ENCODE measurements at regions not wholly inside any gene's neighbourhood (a gene's known extent, or its start where the extent isn't known, plus 50 kb on each side); places are given as distances from the start of the nearest gene placed in this dataset.
A peak's percentile ranks its signal among the peaks of the same experiment; 100 is the strongest.

- DNase-seq (ENCODE audit: low read depth in 4 of 4, low spot score in 3 of 4) = no peak
These were observed 67.7 kb upstream of the POU3F3 start for GRCh38 chr2:104786204-104786603.

GRCh38 chr2:104786821-104787220 lies 67.1 kb upstream of the POU3F3 start:
- no peak for DNase-seq (ENCODE audit: low read depth in 4 of 4, low spot score in 3 of 4)

- no peak for DNase-seq (ENCODE audit: low read depth in 4 of 4, low spot score in 3 of 4)
These were observed 66.4 kb upstream of the POU3F3 start for GRCh38 chr2:104787298-104788065.

- DNase-seq (ENCODE audit: low read depth in 4 of 4, low spot score in 3 of 4) = no peak
These were observed 65.0 kb upstream of the POU3F3 start for GRCh38 chr2:104788742-104789455.

GRCh38 chr2:104790100-104790811 lies 63.7 kb upstream of the POU3F3 start:
- DNase-seq (ENCODE audit: low read depth in 4 of 4, low spot score in 3 of 4) = peak; percentile 20 to 37 (median 33)

- no peak for DNase-seq (ENCODE audit: low read depth in 4 of 4, low spot score in 3 of 4)
These were observed 62.9 kb upstream of the POU3F3 start for GRCh38 chr2:104790901-104791495.

- DNase-seq (ENCODE audit: low read depth in 4 of 4, low spot score in 3 of 4) = no peak
These were observed 59.9 kb upstream of the POU3F3 start for GRCh38 chr2:104793966-104794365.

GRCh38 chr2:104794441-104794840 lies 59.5 kb upstream of the POU3F3 start:
- no peak for DNase-seq (ENCODE audit: low read depth in 4 of 4, low spot score in 3 of 4)

All from right renal pelvis (tissue), 4 donors.